Ovary (tissue), 7 donors: ENCODE measurements at regions not wholly inside any gene's neighbourhood (a gene's known extent, or its start where the extent isn't known, plus 50 kb on each side); places are given as distances from the start of the nearest gene placed in this dataset.

Experiments
- DNase-seq, 5 donors: peaks; one replicate each; pipeline ENCODE4 v3.0.0-alpha.2; 2019 to 2020
- H3K27ac ChIP-seq, 2 donors: fragments of 200-600 bp; one replicate each; pipeline versions ENCODE4 v1.5.1 to v1.8.0; 2019 to 2022
- H3K27me3 ChIP-seq: fragments of 200-600 bp; one replicate; pipeline ENCODE4 v1.8.0; 2022
- H3K36me3 ChIP-seq: fragments of 200-600 bp; sonication (generic); one replicate; pipeline ENCODE4 v1.5.1; 2019
- H3K4me1 ChIP-seq: one replicate; pipeline ENCODE4 v1.8.1; 2013; ENCODE audit warnings: mild to moderate bottlenecking, moderate library complexity; ENCODE audit not compliant: insufficient read depth
- H3K4me3 ChIP-seq: fragments of 200-600 bp; sonication (generic); one replicate; pipeline ENCODE4 v1.5.1; 2017
- H3K9me3 ChIP-seq, 2 donors: fragments of 200-600 bp in 1 of 2; sonication (generic) in 1 of 2; one replicate each; pipeline versions ENCODE4 v1.5.1 to v1.8.1; 2013 to 2019; ENCODE audit warnings: mild to moderate bottlenecking in 1 of 2, moderate library complexity in 1 of 2
- CTCF ChIP-seq, 3 donors: fragments of 450-650 bp in 2 of 3; fragments of 200-600 bp in 1 of 3; IDR thresholded peaks; one replicate each; pipeline versions ENCODE4 v1.5.1 to v1.8.0; 2016 to 2022; ENCODE audit warnings: antibody characterized with exemption in 3 of 3, mild to moderate bottlenecking in 1 of 3
- EP300 ChIP-seq: sonication (generic); formaldehyde crosslinking; IDR thresholded peaks from one replicate; pipeline ENCODE4 v1.6.1; 2017; ENCODE audit warnings: antibody characterized with exemption
- POLR2A ChIP-seq: fragments of 450-650 bp; IDR thresholded peaks from one replicate; pipeline ENCODE4 v1.6.1; 2017; ENCODE audit warnings: antibody characterized with exemption, mild to moderate bottlenecking, moderate library complexity
- WGBS, 3 donors: extraction: QIAGEN DNeasy Blood & Tissue Kit in 1 of 3; methylation state at CpG; one replicate each; pipeline versions ENCODE4 v1.1.5 to v1.1.7; 2013 to 2017; 5-methylcytosine and 5-hydroxymethylcytosine counted together
- intact Hi-C, 4 donors: fragments of 100-400 bp; cut with DNase I; formaldehyde crosslinking; loops; one replicate each; pipeline versions ENCODE4 v1.11.0 to v1.15.1; 2022 to 2023
- donor health status: DM: no; HTN: no; CAD: no; lungs with moderate emphysema.
- donor health status: DM: no; HTN: no; CAD: no.
- donor health status: Bipolar disorder and iron deficiency.
- donor health status: DM: no; HTN: no; CAD: no.
- donor health status: DM: yes; HTN: yes; CAD: no.

GRCh38 chr5:8773046-8773615 is 772.7 kb downstream of the SEMA5A start:
- DNase-seq, result no peak

GRCh38 chr5:8784692-8785091 is 761.2 kb downstream of the SEMA5A start:
- no peak overlapping the region for H3K4me3 ChIP-seq
- no peak for DNase-seq
- intact Hi-C loops, result no loop called here
- no peaks in the 10 kb centered on the region for H3K9me3 ChIP-seq
- no peaks in the 10 kb centered on the region for H3K4me1 ChIP-seq
- TF ChIP-seq EP300 (no peak), POLR2A (no peak), CTCF (IDR thresholded peaks at IDR 0.05) (no peak)
- WGBS, 3 donors, result 76 to 82% (median 78%) methylated on average over 2 of the region's 2 CpGs
- H3K36me3 ChIP-seq, result no peaks in the 10 kb centered on the region
- H3K27me3 ChIP-seq, result no peaks in the 10 kb centered on the region
- no peak overlapping the region for H3K27ac ChIP-seq

More at GRCh38 chr5:8773046-8773615, 772.7 kb downstream of the SEMA5A start:
- no peaks in the 10 kb centered on the region for H3K9me3 ChIP-seq
- intact Hi-C loops, result no loop called here
- no peaks in the 10 kb centered on the region for H3K4me1 ChIP-seq
- H3K27ac ChIP-seq, result no peak overlapping the region
- no peaks in the 10 kb centered on the region for H3K36me3 ChIP-seq
- H3K4me3 ChIP-seq, result no peak overlapping the region
- WGBS, 3 donors, result 78 to 90% (median 82%) methylated on average over 5 of the region's 5 CpGs
- H3K27me3 ChIP-seq, result no peaks in the 10 kb centered on the region
- TF ChIP-seq EP300 (no peak), POLR2A (no peak), CTCF (IDR thresholded peaks at IDR 0.05) (no peak)

GRCh38 chr5:8788246-8788645 is 757.6 kb downstream of the SEMA5A start:
- intact Hi-C loops, result no loop called here
- WGBS, 3 donors, result 30 to 59% (median 37%) methylated on average over 3 of the region's 3 CpGs
- TF ChIP-seq POLR2A (no peak), EP300 (no peak), CTCF (IDR thresholded peaks at IDR 0.05) (no peak)

GRCh38 chr5:8805653-8806052 is 740.2 kb downstream of the SEMA5A start:
- no peaks in the 10 kb centered on the region for H3K9me3 ChIP-seq
- no peaks in the 10 kb centered on the region for H3K27me3 ChIP-seq
- no peaks in the 10 kb centered on the region for H3K4me1 ChIP-seq
- no peaks in the 10 kb centered on the region for H3K36me3 ChIP-seq
- TF ChIP-seq POLR2A (no peak), EP300 (no peak), CTCF (IDR thresholded peaks at IDR 0.05) (no peak)
- no peak for DNase-seq
- intact Hi-C loops, result no loop called here
- H3K4me3 ChIP-seq, result no peak overlapping the region
- no peak overlapping the region for H3K27ac ChIP-seq

More at GRCh38 chr5:8788246-8788645, 757.6 kb downstream of the SEMA5A start:
- Histone ChIP-seq H3K9me3 (no peaks in the 10 kb centered on the region), H3K36me3 (no peaks in the 10 kb centered on the region), H3K4me1 (no peaks in the 10 kb centered on the region), H3K27me3 (no peaks in the 10 kb centered on the region), H3K27ac (no peak overlapping the region), H3K4me3 (no peak overlapping the region)
- DNase-seq, result no peak

- Histone ChIP-seq H3K27me3 (no peaks in the 10 kb centered on the region), H3K4me3 (no peak overlapping the region), H3K4me1 (no peaks in the 10 kb centered on the region), H3K27ac (no peak overlapping the region), H3K36me3 (no peaks in the 10 kb centered on the region), H3K9me3 (no peaks in the 10 kb centered on the region)
- TF ChIP-seq EP300 (no peak), POLR2A (no peak), CTCF (IDR thresholded peaks at IDR 0.05) (no peak)
- no peak for DNase-seq
- intact Hi-C loops, result no loop called here
- 38 to 44% (median 41%) methylated on average over 3 of the region's 3 CpGs for WGBS, 3 donors
These were observed 738.2 kb downstream of the SEMA5A start for GRCh38 chr5:8807636-8808035.
